8988T (cell line): ENCODE measurements at regions not wholly inside any gene's neighbourhood (a gene's known extent, or its start where the extent isn't known, plus 50 kb on each side); places are given as distances from the start of the nearest gene placed in this dataset.

Experiments used
- DNase-seq: peaks from one replicate; pipeline ENCODE4 v3.0.0; 2011

- no peak for DNase-seq
Observed at GRCh38 chr13:58531614-58532013, 900.1 kb downstream of the PCDH17 start.

GRCh38 chr13:58542530-58542929 is 911.0 kb downstream of the PCDH17 start:
- DNase-seq: no peak

GRCh38 chr13:58547419-58547818 is 915.9 kb downstream of the PCDH17 start:
- DNase-seq: no peak

- DNase-seq: no peak
Observed at GRCh38 chr13:58566176-58566575, 934.6 kb downstream of the PCDH17 start.

- no peak for DNase-seq
Observed at GRCh38 chr13:58573743-58574142, 942.2 kb downstream of the PCDH17 start.

- DNase-seq: no peak
Observed at GRCh38 chr13:58574791-58575190, 943.2 kb downstream of the PCDH17 start.

- no peak for DNase-seq
Observed at GRCh38 chr13:58579468-58579867, 947.9 kb downstream of the PCDH17 start.

- no peak for DNase-seq
Observed at GRCh38 chr13:58583966-58584365, 952.4 kb downstream of the PCDH17 start.

GRCh38 chr13:58584610-58585009 is 953.1 kb downstream of the PCDH17 start:
- no peak for DNase-seq

- no peak for DNase-seq
Observed at GRCh38 chr13:58587183-58587582, 955.6 kb downstream of the PCDH17 start.

- DNase-seq: no peak
Observed at GRCh38 chr13:58592052-58592451, 960.5 kb downstream of the PCDH17 start.

- DNase-seq: no peak
Observed at GRCh38 chr13:58592786-58593185, 961.2 kb downstream of the PCDH17 start.

GRCh38 chr13:58594747-58595600 is 963.4 kb downstream of the PCDH17 start:
- DNase-seq: no peak

- no peak for DNase-seq
Observed at GRCh38 chr13:58597552-58597951, 966.0 kb downstream of the PCDH17 start.

- DNase-seq: no peak
Observed at GRCh38 chr13:58598241-58598640, 966.7 kb downstream of the PCDH17 start.

- DNase-seq: no peak
Observed at GRCh38 chr13:58611117-58611516, 979.6 kb downstream of the PCDH17 start.

- no peak for DNase-seq
Observed at GRCh38 chr13:58617880-58618665, 986.5 kb downstream of the PCDH17 start.

- DNase-seq: no peak
Observed at GRCh38 chr13:58619396-58620113, 988.0 kb downstream of the PCDH17 start.

- no peak for DNase-seq
Observed at GRCh38 chr13:58620176-58620575, 988.6 kb downstream of the PCDH17 start.

GRCh38 chr13:58625703-58626389 is 994.3 kb downstream of the PCDH17 start:
- no peak for DNase-seq

GRCh38 chr13:58630794-58631193 is 999.2 kb downstream of the PCDH17 start:
- DNase-seq: no peak

GRCh38 chr13:58633226-58633625 is 1001.7 kb downstream of the PCDH17 start:
- no peak for DNase-seq

- DNase-seq: no peak
Observed at GRCh38 chr13:58655086-58655485, 1023.5 kb downstream of the PCDH17 start.
